Type B pancreatic cell (in vitro differentiated cells): ENCODE measurements at regions not wholly inside any gene's neighbourhood (a gene's known extent, or its start where the extent isn't known, plus 50 kb on each side); places are given as distances from the start of the nearest gene placed in this dataset.
"Not testable (repeated sequence)": the region's sequence is repeated elsewhere in the genome, so short reads cannot be mapped to it uniquely, and the experiment has no call there.

Experiments used
- DNase-seq: peaks from one replicate; pipeline ENCODE4 v3.0.0; 2021; ENCODE audit warnings: mixed read lengths; ENCODE audit not compliant: unreplicated experiment; ENCODE audit errors: extremely low spot score
- H3K27ac Mint-ChIP-seq: 2 replicates; pipeline ENCODE4 v1.8.0; 2021; ENCODE audit warnings: mild to moderate bottlenecking, mixed read lengths
- H3K27me3 Mint-ChIP-seq: 2 replicates; pipeline ENCODE4 v1.8.0; 2021; ENCODE audit warnings: mixed read lengths
- H3K36me3 Mint-ChIP-seq: 2 replicates; pipeline ENCODE4 v1.8.0; 2021; ENCODE audit warnings: mixed read lengths
- H3K4me1 Mint-ChIP-seq: one replicate; pipeline ENCODE4 v1.8.0; 2021; ENCODE audit warnings: mixed read lengths; ENCODE audit not compliant: unreplicated experiment
- H3K4me3 Mint-ChIP-seq: 2 replicates; pipeline ENCODE4 v1.8.0; 2021; ENCODE audit warnings: mild to moderate bottlenecking, mixed read lengths
- H3K9me3 Mint-ChIP-seq: 2 replicates; pipeline ENCODE4 v1.8.0; 2021; ENCODE audit warnings: mixed read lengths
- TF ChIP-seq, protein P1 (sequence below): fragments of 200-600 bp; sonication (generic); conservative IDR thresholded peaks from 2 replicates; pipeline ENCODE4 v1.5.0; 2021; ENCODE audit warnings: antibody characterized with exemption, mild to moderate bottlenecking

DNA sequence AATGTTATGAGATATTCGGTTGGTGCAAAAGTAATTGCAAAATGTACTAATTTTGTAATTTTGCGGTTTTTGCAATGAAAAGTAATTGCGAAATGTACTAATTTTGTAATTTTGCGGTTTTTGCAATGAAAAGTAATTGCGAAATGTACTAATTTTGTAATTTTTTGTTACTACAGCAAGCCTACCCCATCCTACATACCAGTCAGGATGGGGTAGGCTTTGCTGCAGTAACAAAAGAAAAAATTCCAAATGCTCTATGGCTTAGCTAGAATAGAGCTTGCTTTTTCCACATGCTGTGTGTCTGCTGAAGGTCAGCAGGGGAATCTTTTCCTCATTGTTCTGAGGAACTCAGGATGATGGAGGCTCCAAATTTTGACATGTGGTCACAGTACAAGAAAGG is 83.3 kb upstream of the GPRC5B start:
- Mint-ChIP-seq H3K4me1 (no peaks in the 10 kb centered on the region), H3K27ac (no peak overlapping the region), H3K9me3 (no peaks in the 10 kb centered on the region), H3K36me3 (no peaks in the 10 kb centered on the region), H3K27me3 (peaks cover 8% of the 10 kb centered on the region), H3K4me3 (no peak overlapping the region)
- no peak for DNase-seq
- TF ChIP-seq, protein P1, sequence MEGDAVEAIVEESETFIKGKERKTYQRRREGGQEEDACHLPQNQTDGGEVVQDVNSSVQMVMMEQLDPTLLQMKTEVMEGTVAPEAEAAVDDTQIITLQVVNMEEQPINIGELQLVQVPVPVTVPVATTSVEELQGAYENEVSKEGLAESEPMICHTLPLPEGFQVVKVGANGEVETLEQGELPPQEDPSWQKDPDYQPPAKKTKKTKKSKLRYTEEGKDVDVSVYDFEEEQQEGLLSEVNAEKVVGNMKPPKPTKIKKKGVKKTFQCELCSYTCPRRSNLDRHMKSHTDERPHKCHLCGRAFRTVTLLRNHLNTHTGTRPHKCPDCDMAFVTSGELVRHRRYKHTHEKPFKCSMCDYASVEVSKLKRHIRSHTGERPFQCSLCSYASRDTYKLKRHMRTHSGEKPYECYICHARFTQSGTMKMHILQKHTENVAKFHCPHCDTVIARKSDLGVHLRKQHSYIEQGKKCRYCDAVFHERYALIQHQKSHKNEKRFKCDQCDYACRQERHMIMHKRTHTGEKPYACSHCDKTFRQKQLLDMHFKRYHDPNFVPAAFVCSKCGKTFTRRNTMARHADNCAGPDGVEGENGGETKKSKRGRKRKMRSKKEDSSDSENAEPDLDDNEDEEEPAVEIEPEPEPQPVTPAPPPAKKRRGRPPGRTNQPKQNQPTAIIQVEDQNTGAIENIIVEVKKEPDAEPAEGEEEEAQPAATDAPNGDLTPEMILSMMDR: no peak

DNA sequence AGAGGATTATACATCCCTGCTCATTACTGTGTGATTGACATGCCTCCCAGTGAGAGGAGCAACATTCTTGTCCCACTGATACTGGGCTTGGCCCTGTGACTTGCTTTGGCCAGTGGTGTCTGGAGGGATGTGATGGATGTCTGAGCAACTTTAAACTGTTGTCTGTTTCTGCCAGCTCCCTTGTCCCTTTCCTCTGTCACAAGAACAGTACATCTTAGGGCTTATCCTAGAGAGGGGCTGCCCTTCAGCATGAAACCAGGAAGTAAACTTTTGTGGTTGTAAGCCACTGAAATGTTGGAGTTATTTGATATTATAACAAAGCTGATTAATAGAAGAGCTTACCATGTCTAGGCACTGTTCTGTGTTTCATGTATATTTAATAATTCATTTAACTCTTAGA is 82.9 kb upstream of the GPRC5B start:
- Mint-ChIP-seq H3K27ac (no peak overlapping the region), H3K4me3 (no peak overlapping the region), H3K4me1 (no peaks in the 10 kb centered on the region), H3K9me3 (no peaks in the 10 kb centered on the region), H3K27me3 (peaks cover 5% of the 10 kb centered on the region), H3K36me3 (no peaks in the 10 kb centered on the region)
- TF ChIP-seq, protein P1: no peak
- no peak for DNase-seq

DNA sequence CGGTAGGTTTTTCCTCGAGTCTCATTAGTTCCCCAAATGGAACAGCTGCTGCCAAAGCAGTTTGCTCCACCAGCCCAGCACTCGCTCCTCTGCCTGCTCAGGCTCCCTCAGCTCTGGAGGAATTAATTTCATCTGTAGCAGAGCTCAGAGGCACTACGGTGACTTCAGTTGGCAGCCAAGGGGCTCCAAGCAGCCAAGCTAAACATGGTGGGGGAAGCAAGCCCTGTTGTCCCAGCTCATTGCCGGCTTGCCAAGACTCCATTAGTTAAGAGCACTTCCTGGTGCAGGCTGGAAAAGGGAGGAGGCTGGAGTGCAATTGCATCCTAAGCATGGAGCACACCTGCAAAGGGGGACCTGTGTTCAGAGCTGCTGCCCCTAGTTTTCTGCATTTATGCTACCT is 78.7 kb upstream of the GPRC5B start:
- Mint-ChIP-seq H3K4me1 (no peaks in the 10 kb centered on the region), H3K36me3 (no peaks in the 10 kb centered on the region), H3K4me3 (no peak overlapping the region), H3K27me3 (peaks cover 4% of the 10 kb centered on the region), H3K9me3 (peaks cover 4% of the 10 kb centered on the region), H3K27ac (no peak overlapping the region)
- DNase-seq: no peak
- TF ChIP-seq, protein P1: no peak

DNA sequence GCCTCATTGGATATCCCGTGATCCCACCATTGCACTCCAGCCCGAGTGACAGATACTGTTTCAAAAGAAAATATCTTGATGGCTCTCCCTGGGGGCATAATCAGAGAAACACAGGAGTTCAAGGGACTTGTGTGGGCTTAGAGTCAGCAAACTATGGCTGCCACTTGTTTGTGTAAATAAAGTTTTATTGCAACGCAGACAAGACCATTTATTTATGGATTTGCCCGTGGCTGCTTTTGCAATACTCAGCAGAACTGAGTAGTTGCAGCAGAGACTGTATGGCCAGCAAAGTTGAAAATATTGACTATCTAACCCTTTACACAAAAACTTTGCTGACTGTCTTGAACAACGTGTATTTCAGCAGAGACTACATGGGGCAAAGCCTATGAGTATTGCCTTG is 75.5 kb upstream of the GPRC5B start:
- Mint-ChIP-seq H3K4me3 (no peak overlapping the region), H3K9me3 (peaks cover 4% of the 10 kb centered on the region), H3K4me1 (no peaks in the 10 kb centered on the region), H3K27ac (no peak overlapping the region), H3K27me3 (peaks cover 4% of the 10 kb centered on the region), H3K36me3 (no peaks in the 10 kb centered on the region)
- no peak for DNase-seq
- TF ChIP-seq, protein P1: no peak

DNA sequence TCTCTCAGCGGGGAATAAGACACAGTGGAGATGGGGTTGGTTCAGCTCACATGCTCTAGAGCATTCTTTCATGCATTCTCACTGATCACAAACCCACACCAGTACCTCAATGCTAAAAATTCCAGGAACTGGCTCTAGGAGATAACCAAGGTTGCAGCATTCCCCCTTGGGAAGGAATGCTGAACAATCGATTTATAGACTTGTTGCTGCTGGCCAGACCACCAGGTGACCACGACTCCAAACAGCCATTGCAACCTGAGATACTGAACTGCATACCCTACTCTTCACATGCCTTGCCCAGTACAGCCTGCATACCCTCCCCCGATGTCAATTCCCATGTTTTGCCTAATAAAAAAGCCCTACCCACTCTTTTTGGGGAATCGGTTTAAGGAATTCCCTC is 75.1 kb upstream of the GPRC5B start:
- H3K36me3 Mint-ChIP-seq: no peaks in the 10 kb centered on the region
- no peaks in the 10 kb centered on the region for H3K4me1 Mint-ChIP-seq
- peaks cover 4% of the 10 kb centered on the region for H3K27me3 Mint-ChIP-seq
- TF ChIP-seq, protein P1: no peak
- no peak overlapping the region for H3K27ac Mint-ChIP-seq
- H3K9me3 Mint-ChIP-seq: peaks cover 4% of the 10 kb centered on the region
- DNase-seq: no peak
- H3K4me3 Mint-ChIP-seq: no peak overlapping the region

DNA sequence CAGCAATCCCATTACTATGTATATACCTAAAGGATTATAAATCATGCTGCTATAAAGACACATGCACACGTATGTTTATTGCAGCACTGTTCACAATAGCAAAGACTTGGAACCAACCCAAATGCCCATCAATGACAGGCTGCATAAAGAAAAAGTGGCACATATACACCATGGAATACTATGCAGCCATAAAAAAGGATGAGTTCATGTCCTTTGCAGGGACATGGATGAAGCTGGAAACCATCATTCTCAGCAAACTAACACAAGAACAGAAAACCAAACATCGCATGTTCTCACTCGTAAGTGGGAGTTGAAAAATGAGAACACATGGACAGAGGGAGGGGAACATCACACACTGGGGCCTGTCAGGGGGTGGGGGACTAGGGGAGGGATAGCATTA is 71.2 kb upstream of the GPRC5B start:
- not testable (repeated sequence) for H3K9me3 Mint-ChIP-seq, H3K36me3 Mint-ChIP-seq, H3K4me3 Mint-ChIP-seq, H3K27me3 Mint-ChIP-seq, H3K4me1 Mint-ChIP-seq, H3K27ac Mint-ChIP-seq, DNase-seq

DNA sequence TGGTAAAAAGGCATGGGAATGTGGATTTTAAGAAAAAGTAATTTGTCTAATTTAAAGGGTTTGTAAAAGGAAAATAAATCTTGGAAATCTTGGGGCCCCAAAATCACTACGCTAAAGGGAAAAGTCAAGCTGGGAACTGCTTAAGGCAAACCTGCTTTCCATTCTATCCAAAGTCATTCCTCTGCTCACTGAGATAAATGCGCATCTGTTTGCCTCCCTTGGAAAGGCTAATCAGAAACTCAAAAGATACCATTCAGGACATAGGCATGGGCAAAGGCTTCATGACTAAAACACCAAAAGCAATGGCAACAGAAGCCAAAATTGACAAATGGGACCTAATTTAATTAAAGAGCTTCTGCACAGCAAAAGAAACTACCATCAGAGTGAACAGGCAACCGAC is 70.4 kb upstream of the GPRC5B start:
- H3K36me3 Mint-ChIP-seq, H3K27ac Mint-ChIP-seq, H3K4me3 Mint-ChIP-seq, H3K9me3 Mint-ChIP-seq, H3K4me1 Mint-ChIP-seq, DNase-seq, H3K27me3 Mint-ChIP-seq: not testable (repeated sequence)
